ENCODE measurements at regions not wholly inside any gene's neighbourhood (a gene's known extent, or its start where the extent isn't known, plus 50 kb on each side); places are given as distances from the start of the nearest gene placed in this dataset.
A peak's percentile ranks its signal among the peaks of the same experiment; 100 is the strongest.
"Not testable (repeated sequence)": the region's sequence is repeated elsewhere in the genome, so short reads cannot be mapped to it uniquely, and the experiment has no call there.

DNA sequence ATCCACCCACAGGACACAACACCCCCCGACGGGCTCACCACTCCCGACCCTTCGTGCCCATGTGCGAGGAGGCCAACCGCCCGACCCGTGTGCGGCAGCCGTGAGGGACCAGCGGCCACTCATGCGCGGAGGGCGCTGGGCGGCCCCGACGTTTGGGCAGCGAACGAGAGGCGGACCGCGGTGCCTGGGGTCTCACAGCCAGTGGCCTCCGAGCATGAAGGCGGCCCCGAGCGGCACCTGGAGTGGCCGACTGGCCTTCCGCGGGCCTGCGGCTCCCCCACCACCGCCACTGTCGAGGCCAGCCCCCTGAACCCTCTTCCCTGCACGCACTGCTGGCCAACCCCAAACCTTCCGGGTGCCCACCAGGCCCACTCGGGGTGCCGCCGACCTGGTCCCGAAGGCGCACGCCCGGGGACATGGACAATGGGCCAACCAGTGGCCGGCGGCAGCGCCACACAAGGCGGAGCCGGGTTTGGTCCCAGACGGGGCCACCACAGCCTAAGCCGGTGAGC, 4274.9 kb upstream of the OR11H1 start:
- DNase-seq (ENCODE audit: low spot score): peak; percentile 0

- not testable (repeated sequence) for DNase-seq (ENCODE audit: low spot score)
These were observed 4257.0 kb upstream of the OR11H1 start for GRCh38 chr22:11270981-11271380.

- DNase-seq (ENCODE audit: low spot score): not testable (repeated sequence)
These were observed 4242.7 kb upstream of the OR11H1 start for GRCh38 chr22:11285116-11285838.

GRCh38 chr22:11285839-11286205, 4242.2 kb upstream of the OR11H1 start:
- not testable (repeated sequence) for DNase-seq (ENCODE audit: low spot score)

DNA sequence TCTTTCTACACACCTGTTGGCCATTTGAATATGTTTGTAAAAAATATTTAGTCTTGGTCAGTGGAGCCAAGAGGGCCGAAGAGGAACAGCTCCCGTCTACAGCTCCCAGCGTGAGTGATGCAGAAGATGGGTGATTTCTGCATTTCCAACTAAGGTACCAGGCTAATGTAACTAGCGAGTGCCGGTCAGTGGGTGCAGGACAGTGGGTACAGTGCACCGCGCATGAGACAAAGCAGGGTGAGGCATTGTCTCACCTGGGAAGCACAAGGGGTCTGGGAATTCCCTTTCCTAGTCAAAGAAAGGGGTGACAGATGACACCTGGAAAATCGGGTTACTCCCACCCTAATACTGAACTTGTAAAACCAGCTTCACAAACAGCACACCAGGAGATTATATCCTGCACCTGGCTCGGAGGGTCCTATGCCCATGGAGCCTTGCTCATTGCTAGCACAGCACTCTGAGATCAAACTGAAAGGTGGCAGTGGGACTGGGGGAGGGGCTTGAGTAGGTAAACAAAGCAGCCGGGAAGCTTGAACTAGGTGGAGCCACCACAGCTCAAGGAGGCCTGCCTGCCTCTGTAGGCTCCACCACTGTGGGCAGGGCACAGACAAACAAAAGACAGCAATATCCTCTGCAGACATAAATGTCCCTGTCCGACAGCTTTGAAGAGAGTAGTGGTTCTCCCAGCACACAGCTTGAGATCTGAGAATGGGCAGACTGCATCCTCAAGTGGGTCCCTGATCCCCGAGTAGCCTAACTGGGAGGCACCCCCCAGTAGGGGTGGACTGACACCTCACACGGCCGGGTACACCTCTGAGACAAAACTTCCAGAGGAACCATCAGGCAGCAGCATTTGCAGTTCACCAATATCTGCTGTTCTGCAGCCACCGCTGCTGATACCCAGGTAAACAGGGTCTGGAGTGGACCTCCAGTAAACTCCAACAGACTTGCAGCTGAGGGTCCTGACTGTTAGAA, 4239.5 kb upstream of the OR11H1 start:
- not testable (repeated sequence) for DNase-seq (ENCODE audit: low spot score)

- DNase-seq (ENCODE audit: low spot score): not testable (repeated sequence)
These were observed 4229.7 kb upstream of the OR11H1 start for GRCh38 chr22:11298126-11298893.

GRCh38 chr22:11302427-11302826, 4225.6 kb upstream of the OR11H1 start:
- DNase-seq (ENCODE audit: low spot score): not testable (repeated sequence)

DNA sequence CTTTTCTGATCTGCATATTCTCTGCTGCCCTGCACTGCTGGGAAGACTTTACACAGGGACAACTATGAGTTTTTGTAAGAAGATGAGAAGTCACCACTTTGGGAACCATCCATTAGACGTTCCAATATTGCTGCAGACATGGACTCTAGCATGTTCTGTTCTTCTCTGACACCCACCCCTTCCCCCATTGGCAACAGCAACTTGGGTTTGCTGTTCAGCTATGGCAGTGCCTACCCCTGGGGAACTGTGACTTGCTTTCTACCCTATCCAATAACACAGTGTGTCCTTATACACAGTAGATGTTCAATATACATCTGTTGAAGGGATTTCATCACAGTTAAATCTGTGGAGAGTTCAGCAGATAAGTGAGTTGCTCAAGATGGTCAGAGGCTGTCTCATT, 4225.1 kb upstream of the OR11H1 start:
- not testable (repeated sequence) for DNase-seq (ENCODE audit: low spot score)

DNA sequence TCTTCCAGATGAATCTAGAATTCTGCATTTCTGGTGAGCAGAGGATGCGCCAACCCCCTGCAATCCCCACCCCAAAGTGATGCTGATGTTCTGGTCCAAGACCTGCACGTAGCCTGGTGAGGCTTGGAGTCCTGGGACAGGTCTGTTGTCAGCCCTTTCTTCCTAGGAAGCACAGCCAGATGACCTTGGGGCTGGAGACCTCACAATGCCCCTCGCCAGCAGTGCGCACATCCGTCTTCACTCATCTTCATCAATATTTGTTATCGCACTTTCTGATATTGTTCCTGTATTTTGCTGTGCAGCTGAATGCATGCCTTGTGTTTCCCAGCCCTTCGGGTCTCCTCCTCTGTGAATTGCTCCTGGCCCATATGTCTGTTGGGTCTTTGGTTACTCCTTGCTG, 4222.8 kb upstream of the OR11H1 start:
- DNase-seq (ENCODE audit: low spot score): not testable (repeated sequence)

DNA sequence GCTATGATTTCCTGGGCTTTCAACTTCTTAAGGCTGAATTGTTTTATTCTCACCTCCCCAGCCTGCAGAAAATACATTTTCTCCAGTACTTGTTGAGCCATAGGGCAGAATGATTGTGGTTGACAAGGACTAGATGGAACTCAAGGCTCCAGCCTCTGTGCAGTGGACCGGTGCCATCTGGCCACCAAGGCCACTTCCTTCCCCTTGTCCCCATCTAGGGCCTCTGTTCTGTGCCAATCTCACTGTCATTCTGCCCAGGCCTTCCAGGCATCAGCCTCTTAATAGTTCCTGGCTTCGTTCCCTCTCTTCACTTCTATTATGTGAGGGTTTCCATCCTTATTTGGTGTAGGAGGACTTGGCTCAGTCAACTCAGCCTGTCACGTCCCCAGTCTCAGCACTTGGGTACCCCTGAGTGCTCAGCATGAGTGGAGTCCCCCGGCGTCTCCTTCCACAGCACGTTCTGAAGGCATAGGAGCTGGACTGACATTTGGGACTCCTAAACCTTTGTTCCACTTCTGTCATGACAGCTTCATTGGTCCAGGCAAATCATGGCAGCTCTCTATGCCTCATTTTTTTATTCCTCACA, 4221.0 kb upstream of the OR11H1 start:
- DNase-seq (ENCODE audit: low spot score): not testable (repeated sequence)

DNA sequence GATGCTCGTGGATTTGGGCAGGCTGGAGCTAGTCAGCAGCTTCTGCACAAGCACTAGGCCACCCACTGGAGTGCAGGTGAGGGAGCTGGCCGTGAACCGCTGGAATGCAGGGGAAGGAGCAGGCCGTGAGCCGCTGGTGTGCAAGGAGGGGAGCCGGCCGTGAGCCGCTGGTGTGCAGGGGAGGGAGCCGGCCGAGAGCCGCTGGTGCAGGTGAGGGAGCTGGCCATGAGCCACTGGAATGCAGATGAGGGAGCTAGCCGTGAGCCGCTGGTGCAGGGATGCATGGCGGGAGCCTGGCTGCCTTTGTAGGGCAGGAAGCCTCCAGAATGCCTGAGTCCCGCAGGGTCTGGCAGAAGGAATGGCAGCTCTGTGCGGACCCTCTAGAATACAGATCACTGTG, 4220.0 kb upstream of the OR11H1 start:
- DNase-seq (ENCODE audit: low spot score): no peak

DNA sequence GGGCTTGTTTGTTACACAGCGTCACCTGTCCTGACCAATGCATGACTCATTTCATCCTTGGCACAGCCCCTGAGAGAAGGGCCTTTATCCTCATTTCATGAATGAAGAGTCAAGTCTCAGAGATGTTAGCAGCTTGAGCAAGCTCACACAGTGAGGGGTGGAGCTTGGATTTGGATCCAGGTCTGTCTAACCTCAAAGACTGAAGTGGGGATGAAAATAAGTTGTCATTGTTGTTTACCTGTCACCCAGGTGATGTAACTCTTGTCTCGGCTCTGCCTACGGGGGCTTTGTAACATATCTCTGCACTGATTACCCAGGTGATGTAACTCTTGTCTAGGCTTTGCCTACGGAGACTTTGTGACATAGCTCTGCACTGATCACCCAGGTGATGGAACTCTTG, 4218.2 kb upstream of the OR11H1 start:
- DNase-seq (ENCODE audit: low spot score): not testable (repeated sequence)

DNA sequence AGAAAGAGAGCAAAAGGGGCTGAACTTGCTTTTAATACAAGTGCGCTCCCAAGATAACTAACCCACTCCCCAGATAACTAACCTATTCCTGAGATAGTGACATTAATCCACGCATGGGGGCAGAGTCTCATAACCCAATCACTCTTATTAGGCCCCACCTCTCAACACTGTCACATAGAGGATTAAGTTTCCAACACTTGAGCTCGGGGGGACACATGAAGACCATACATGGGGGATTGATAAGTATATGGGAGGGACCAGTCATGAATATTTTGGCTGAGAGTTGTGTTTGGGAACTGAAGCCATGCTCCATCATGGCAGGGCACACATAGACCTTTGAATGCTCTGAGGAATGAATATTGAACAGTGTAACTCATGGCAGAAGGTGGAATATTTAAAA, 4217.3 kb upstream of the OR11H1 start:
- not testable (repeated sequence) for DNase-seq (ENCODE audit: low spot score)

GRCh38 chr22:11312640-11313039, 4215.4 kb upstream of the OR11H1 start:
- DNase-seq (ENCODE audit: low spot score): not testable (repeated sequence)

GRCh38 chr22:11313040-11313759, 4214.8 kb upstream of the OR11H1 start:
- DNase-seq (ENCODE audit: low spot score): not testable (repeated sequence)

DNA sequence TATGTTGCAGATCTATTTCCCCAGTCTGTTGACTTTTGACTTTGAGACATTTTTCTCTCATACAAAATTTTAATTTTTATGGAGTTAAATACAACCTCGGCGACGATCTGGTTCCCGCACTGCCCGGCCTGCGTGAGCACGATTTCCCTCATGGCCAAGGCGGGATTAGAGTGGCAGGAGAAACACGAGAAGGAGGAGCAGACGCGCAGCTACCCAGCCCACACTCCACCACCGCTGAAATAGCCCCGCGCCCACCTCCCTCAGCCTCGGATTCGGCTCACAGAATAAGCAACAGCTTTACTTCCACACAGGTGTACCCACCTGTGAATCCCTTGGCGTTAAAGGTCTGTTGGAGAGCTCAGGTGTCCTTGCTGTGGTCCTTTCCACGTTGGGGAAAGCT, 4209.4 kb upstream of the OR11H1 start:
- not testable (repeated sequence) for DNase-seq (ENCODE audit: low spot score)

DNA sequence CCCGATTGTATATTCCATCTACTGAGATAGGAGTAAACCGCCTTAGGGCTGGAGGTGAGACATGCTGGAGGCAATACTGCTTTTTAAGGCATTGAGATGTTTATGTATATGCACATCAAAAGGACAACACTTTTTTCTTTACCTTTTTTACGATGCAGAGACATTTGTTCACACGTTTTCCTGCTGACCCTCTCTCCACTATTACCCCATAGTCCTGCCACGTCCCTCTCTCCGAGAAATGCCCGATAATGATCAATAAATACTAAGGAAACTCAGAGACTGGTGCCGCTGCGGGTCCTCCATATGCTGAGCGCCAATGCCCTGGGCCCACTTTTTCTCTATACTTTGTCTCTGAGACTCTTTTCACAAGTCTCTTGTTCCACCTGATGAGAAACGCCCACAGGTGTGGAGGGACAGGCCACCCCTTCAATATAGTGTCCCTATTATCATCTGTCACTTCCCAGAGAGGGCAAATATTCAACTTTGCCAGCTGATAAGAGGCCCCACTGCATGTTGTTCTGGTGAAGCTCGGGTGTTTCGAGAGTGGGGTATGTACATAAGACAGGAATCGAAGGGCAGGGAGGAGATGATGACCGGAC, 4203.5 kb upstream of the OR11H1 start:
- DNase-seq (ENCODE audit: low spot score): not testable (repeated sequence)

GRCh38 chr22:11325767-11326166, 4202.2 kb upstream of the OR11H1 start:
- no peak for DNase-seq (ENCODE audit: low spot score)

GRCh38 chr22:11341387-11342068, 4186.5 kb upstream of the OR11H1 start:
- not testable (repeated sequence) for DNase-seq (ENCODE audit: low spot score)

- not testable (repeated sequence) for DNase-seq (ENCODE audit: low spot score)
These were observed 4176.8 kb upstream of the OR11H1 start for GRCh38 chr22:11351181-11351580.
